ENCODE measurements at regions not wholly inside any gene's neighbourhood (a gene's known extent, or its start where the extent isn't known, plus 50 kb on each side); places are given as distances from the start of the nearest gene placed in this dataset.

DNA sequence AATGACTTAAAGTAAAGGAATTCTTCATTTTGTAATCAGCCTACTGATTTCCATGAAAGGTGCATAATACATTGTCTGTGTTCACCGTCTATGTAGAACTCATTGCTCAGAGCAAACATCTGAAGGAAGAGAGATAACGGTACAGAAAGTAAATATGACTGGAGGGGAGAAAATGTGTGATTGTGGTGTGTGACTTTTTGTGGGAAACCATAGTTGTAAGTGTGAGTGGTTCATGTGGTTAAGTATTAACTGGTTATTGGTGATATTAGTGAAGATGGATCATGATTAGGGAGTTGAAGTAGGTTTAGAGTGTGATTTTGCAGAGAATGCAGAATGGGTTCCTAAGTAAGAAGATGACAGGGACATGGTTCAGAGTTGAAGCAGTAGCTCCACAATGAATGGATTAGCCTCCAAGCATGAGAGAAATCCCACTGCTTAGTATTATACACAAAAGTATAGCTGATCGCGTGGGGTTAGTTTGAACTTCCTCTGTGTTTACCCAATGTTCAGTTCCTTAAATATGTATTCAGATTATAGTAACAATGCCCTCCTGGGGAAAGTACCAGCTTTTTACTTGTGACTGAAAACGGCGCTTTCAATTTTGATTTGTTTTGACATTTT is 368.9 kb downstream of the UTRN start:
- TF ChIP-seq, protein P1, sequence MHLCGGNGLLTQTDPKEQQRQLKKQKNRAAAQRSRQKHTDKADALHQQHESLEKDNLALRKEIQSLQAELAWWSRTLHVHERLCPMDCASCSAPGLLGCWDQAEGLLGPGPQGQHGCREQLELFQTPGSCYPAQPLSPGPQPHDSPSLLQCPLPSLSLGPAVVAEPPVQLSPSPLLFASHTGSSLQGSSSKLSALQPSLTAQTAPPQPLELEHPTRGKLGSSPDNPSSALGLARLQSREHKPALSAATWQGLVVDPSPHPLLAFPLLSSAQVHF (CRISPR knock-in tag; IDR thresholded peaks at IDR 0.05) = no peak
- no peak for TF ChIP-seq ZNF549 (CRISPR knock-in tag; IDR thresholded peaks at IDR 0.05)
- no peak for TF ChIP-seq POLR2A (IDR thresholded peaks at IDR 0.05; ENCODE audit: insufficient read depth in 1 of 2, low read depth in 2 of 2, low read length in 2 of 2)
- TF ChIP-seq, protein P2, sequence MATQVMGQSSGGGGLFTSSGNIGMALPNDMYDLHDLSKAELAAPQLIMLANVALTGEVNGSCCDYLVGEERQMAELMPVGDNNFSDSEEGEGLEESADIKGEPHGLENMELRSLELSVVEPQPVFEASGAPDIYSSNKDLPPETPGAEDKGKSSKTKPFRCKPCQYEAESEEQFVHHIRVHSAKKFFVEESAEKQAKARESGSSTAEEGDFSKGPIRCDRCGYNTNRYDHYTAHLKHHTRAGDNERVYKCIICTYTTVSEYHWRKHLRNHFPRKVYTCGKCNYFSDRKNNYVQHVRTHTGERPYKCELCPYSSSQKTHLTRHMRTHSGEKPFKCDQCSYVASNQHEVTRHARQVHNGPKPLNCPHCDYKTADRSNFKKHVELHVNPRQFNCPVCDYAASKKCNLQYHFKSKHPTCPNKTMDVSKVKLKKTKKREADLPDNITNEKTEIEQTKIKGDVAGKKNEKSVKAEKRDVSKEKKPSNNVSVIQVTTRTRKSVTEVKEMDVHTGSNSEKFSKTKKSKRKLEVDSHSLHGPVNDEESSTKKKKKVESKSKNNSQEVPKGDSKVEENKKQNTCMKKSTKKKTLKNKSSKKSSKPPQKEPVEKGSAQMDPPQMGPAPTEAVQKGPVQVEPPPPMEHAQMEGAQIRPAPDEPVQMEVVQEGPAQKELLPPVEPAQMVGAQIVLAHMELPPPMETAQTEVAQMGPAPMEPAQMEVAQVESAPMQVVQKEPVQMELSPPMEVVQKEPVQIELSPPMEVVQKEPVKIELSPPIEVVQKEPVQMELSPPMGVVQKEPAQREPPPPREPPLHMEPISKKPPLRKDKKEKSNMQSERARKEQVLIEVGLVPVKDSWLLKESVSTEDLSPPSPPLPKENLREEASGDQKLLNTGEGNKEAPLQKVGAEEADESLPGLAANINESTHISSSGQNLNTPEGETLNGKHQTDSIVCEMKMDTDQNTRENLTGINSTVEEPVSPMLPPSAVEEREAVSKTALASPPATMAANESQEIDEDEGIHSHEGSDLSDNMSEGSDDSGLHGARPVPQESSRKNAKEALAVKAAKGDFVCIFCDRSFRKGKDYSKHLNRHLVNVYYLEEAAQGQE (IDR thresholded peaks at IDR 0.05; ENCODE audit: borderline replicate concordance in 1 of 2, low read depth in 1 of 2, low read length in 2 of 2) = peak in 1 of 2 experiments; percentile 51; a peak in 2 of 4 replicates
- TF ChIP-seq, protein P3, sequence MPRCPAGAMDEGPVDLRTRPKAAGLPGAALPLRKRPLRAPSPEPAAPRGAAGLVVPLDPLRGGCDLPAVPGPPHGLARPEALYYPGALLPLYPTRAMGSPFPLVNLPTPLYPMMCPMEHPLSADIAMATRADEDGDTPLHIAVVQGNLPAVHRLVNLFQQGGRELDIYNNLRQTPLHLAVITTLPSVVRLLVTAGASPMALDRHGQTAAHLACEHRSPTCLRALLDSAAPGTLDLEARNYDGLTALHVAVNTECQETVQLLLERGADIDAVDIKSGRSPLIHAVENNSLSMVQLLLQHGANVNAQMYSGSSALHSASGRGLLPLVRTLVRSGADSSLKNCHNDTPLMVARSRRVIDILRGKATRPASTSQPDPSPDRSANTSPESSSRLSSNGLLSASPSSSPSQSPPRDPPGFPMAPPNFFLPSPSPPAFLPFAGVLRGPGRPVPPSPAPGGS (CRISPR knock-in tag; IDR thresholded peaks at IDR 0.05) = no peak
- TF ChIP-seq, protein P4, sequence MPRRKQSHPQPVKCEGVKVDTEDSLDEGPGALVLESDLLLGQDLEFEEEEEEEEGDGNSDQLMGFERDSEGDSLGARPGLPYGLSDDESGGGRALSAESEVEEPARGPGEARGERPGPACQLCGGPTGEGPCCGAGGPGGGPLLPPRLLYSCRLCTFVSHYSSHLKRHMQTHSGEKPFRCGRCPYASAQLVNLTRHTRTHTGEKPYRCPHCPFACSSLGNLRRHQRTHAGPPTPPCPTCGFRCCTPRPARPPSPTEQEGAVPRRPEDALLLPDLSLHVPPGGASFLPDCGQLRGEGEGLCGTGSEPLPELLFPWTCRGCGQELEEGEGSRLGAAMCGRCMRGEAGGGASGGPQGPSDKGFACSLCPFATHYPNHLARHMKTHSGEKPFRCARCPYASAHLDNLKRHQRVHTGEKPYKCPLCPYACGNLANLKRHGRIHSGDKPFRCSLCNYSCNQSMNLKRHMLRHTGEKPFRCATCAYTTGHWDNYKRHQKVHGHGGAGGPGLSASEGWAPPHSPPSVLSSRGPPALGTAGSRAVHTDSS (CRISPR knock-in tag; conservative IDR thresholded peaks at IDR 0.05) = no peak
- no peak for TF ChIP-seq RELA (CRISPR knock-in tag; IDR thresholded peaks at IDR 0.05)
- TF ChIP-seq ASH2L (IDR thresholded peaks at IDR 0.05; ENCODE audit: insufficient read length, low read depth, low read length) = peak; percentile 49
- TF ChIP-seq, protein P5, sequence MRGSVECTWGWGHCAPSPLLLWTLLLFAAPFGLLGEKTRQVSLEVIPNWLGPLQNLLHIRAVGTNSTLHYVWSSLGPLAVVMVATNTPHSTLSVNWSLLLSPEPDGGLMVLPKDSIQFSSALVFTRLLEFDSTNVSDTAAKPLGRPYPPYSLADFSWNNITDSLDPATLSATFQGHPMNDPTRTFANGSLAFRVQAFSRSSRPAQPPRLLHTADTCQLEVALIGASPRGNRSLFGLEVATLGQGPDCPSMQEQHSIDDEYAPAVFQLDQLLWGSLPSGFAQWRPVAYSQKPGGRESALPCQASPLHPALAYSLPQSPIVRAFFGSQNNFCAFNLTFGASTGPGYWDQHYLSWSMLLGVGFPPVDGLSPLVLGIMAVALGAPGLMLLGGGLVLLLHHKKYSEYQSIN (CRISPR knock-in tag; IDR thresholded peaks at IDR 0.05; ENCODE audit: borderline replicate concordance) = no peak
- no peak for TF ChIP-seq SRSF4 (IDR thresholded peaks at IDR 0.05; ENCODE audit: low read depth, low read length, poor library complexity, severe bottlenecking)
- TF ChIP-seq DNMT1 (CRISPR knock-in tag; IDR thresholded peaks at IDR 0.05) = no peak

Measured in HepG2 (cell line).